ENCODE measurements at regions not wholly inside any gene's neighbourhood (a gene's known extent, or its start where the extent isn't known, plus 50 kb on each side); places are given as distances from the start of the nearest gene placed in this dataset.
"Not testable (repeated sequence)": the region's sequence is repeated elsewhere in the genome, so short reads cannot be mapped to it uniquely, and the experiment has no call there.

- DNase-seq: no peak
These were observed 107.7 kb upstream of the TSC22D2 start for GRCh38 chr3:150300388-150300787.

- DNase-seq: no peak
These were observed 108.9 kb upstream of the TSC22D2 start for GRCh38 chr3:150299201-150299600.

DNA sequence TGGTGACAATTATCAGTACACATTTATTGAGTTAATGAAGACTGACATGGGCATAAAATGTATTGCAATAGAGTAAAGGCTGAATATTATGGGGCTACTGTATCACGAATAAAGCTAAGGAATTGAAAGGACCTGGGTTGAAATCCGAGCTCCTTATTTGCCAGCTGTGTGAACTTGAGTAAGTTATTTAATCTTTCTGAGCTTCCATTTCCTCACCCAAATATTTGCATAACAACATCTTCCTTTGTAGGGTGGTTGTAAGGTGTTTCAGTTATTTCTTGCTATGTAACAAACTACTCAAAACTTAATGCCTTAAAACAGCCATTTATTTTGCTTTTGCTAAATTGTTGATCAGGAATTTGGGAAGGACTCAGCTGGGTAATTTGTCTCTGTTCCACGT, 111.1 kb upstream of the TSC22D2 start:
- DNase-seq: no peak

GRCh38 chr3:150296123-150296735, 111.9 kb upstream of the TSC22D2 start:
- DNase-seq: no peak

- no peak for DNase-seq
These were observed 114.6 kb upstream of the TSC22D2 start for GRCh38 chr3:150293401-150294001.

- DNase-seq: no peak
These were observed 115.2 kb upstream of the TSC22D2 start for GRCh38 chr3:150292891-150293290.

- DNase-seq: no peak
These were observed 116.6 kb upstream of the TSC22D2 start for GRCh38 chr3:150291515-150291914.

- no peak for DNase-seq
These were observed 121.5 kb upstream of the TSC22D2 start for GRCh38 chr3:150286390-150287147.

DNA sequence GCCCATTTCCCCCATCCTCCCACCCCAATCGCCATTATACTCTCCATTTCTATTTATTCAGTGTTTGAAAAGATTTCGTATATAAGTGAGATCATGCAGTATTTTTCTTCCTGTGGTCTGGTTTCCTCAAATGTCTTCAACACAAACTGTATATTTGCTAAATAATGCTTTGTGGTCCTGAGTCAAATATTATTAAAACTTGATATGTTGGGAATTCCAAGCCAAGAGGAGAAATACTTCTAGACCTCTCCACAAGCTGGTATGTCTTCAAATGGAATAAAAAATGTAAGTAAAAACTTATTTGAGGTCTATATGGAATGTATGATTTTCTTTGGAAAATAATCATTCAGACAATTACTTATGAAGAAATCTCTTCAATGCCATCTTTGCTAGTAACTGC, 122.5 kb upstream of the TSC22D2 start:
- DNase-seq: no peak

DNA sequence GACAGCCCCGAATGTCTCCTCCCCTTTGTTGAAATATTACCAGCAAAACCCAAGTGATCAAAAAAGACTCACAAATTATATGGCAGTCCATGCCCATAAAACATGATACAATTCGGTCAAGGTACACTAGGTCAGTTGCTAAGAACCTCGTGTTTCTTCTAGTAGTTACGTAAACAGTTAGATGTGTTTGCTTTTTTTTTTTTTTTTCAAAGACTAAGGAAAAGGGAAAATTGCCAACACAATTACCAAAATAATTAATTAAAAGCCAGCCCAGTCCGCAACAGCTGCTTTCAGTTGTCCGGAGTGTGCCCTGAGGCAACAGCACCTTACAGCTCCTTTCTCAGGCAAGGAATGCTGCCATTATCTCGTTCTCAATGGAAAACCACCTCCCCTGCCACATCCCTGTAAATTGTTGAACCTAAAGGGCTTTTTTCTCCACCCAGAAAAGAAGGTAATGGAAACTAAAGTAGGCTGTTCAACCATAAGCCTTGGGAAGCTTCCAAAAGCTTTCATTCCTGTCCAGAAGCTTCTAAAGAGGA, 129.2 kb upstream of the TSC22D2 start:
- DNase-seq: no peak

DNA sequence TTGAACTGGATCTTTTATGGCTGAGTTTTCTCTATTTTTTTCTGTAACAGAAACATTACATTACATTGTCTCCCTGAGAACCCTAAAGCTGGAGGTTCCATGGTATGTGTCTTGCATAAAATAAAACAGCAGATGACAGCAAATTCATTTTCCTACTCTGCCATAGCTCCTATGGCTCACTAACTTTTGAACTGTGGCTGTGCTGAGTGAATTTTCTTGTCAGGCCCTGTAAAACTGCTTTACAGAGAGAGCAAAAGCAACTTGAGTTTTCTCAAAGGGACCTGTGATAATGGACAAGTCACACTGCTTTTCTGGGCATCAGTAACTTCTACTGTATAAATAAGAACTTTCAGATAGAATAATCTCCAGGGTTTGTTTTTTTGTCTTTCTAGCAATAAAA, 129.9 kb upstream of the TSC22D2 start:
- no peak for DNase-seq

GRCh38 chr3:150277444-150277843, 130.7 kb upstream of the TSC22D2 start:
- DNase-seq: no peak

DNA sequence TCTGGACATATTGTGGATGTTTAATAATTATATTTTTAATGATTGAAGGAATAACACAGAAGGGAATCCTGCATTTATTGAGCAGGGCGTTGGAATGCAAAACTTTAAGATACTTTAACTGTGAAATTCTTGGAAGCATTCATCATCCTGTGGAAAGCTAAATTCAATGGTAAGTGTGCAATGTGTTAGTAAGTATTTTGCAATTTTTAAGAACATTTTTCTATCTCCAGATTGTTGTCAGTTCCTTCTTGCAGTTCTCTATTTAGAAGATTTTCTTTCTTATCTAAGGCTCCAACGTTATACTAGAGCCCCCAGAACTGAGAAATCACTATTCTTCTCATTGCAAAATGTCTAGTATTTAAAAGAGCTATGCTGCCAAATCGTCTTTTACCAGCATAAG, 132.2 kb upstream of the TSC22D2 start:
- DNase-seq: no peak

DNA sequence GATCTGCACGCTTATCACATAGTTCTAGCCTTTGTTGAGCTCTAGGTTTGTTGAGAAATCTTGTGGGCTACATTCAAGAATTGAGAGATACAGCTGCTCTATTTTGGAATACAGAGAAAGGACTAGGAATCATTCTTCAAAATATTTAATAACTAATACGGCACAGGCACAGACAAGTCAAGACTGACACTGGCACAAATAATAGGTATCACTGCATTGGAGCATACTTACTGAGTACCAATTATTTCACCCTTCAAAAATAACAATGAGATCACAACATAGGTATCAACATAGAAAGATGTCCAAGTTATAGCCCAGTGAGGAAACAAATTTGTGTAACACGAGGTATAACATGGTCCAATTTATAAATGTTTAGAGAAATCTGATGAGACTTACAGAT, 133.7 kb upstream of the TSC22D2 start:
- no peak for DNase-seq

DNA sequence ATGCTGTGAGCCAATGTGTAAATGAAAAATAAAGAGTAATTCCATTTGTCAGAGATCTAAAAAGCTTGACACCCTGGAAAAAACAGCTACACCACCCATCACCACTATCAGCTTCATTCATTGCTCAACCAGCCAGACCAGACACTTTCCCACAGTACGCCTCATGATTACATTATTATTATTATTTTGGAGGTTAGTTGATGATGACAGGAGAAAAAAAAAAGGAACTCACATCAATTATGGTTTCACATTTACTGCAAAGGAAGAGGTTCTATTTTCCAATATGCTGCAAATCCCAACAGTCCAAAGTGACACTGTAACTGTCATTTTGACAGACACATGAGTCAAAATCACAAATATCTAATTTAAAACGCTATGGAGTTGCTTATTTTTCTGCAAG, 134.7 kb upstream of the TSC22D2 start:
- DNase-seq: no peak

- no peak for DNase-seq
These were observed 136.5 kb upstream of the TSC22D2 start for GRCh38 chr3:150271591-150271960.

DNA sequence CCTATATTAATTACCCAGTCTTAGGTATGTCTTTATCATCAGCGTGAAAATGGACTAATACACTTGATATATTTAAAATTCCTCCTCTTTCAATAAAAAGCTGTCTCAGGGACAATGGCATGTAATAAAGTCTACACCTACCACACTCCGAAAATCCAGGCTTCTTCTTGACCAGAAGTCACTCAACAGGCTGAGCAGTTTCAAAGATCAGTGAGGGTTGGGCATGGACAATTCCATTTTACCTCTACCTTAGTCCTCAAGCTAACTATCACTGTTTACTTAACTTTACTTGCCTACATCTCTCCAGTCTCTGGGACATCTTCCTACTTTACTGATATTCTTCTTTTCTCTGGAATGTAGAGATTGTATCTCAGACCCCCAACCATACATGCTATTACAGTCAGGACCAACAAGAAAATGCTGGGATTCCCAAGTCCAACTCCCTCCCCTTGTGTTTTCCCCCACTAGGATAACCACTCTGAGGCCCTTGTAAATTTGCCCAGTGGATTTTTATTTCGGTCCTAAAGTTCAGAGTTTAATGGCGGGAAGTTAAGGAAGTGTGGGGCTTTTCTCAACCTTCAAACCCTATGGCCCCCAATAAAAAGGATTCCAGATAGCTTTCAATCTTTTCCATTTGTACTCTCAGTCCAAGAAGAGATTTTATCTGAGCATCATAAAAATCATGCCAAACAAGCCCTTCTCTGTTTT, 137.1 kb upstream of the TSC22D2 start:
- DNase-seq: no peak

GRCh38 chr3:150270444-150270843, 137.7 kb upstream of the TSC22D2 start:
- not testable (repeated sequence) for DNase-seq

- no peak for DNase-seq
These were observed 138.6 kb upstream of the TSC22D2 start for GRCh38 chr3:150269526-150269925.

GRCh38 chr3:150268426-150269391, 139.4 kb upstream of the TSC22D2 start:
- DNase-seq: no peak

GRCh38 chr3:150267288-150267687, 140.8 kb upstream of the TSC22D2 start:
- no peak for DNase-seq

DNA sequence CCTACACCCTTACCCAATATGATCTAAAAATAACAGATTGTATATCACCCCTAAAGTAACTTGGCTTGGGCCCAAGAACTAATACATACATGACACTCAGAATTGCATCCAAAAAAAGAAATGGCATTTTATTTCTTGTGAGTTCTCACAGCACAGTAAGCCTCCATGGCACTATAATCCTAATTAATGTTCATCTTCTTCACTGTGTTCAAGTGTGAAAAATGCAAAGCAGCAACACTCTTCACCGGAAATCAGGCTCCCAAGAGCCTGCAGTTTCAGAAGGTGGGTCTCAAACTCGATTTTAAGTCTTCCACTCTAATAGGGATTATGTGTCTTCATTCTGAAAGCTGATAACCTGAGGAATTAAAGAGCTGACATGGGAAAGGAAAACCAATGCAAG, 142.8 kb upstream of the TSC22D2 start:
- no peak for DNase-seq

Measured in activated effector memory CD4-positive, alpha-beta T cell treated with anti-CD3 and anti-CD28 coated beads, Interleukin-2, amount 50 U/mL, for 16 hours (primary cell).